ENCODE measurements at regions not wholly inside any gene's neighbourhood (a gene's known extent, or its start where the extent isn't known, plus 50 kb on each side); places are given as distances from the start of the nearest gene placed in this dataset.

- POLR2A ChIA-PET: no interaction called here
- DNase-seq (ENCODE audit: low read depth, low spot score): no peak
- SMC1A ChIA-PET (ENCODE audit: uncharacterized antibody, unreplicated experiment): interaction anchor here (0.5 to 1.1 kb wide), 4 partner anchors 9 to 619 kb away, joined by 3 to 4 read pairs (median 4); no protein-coding TSS in a partner anchor
- in situ Hi-C loops (cut with MboI): loop anchor here (25.0 kb wide), 1 partner anchor 614 kb away; no protein-coding TSS in a partner anchor
- no peak overlapping the region for H2AFZ ChIP-seq (ENCODE audit: control insufficient read depth, low read depth, low read length)
- no peaks in the 10 kb centered on the region for H3K79me2 ChIP-seq (ENCODE audit: control insufficient read depth, insufficient read depth, low read length)
- intact Hi-C loops (cut with micrococcal nuclease; ENCODE audit: unreplicated experiment): loop anchor here (10.0 kb wide), 1 partner anchor 127 kb away; no protein-coding TSS in a partner anchor
- H4K20me1 ChIP-seq (ENCODE audit: control insufficient read depth, insufficient read depth): no peaks in the 10 kb centered on the region
- RAD21 ChIA-PET (ENCODE audit: unreplicated experiment): no interaction called here
- 89% methylated on average over 5 of the region's 5 CpGs for WGBS (ENCODE audit: insufficient coverage, insufficient replicate concordance, low lambda C conversion rate, missing lambda C conversion rate)
- ATAC-seq: no peak
- H3K27ac ChIP-seq (ENCODE audit: control insufficient read depth, insufficient read depth): no peak overlapping the region
- no peaks in the 10 kb centered on the region for H3K9me3 ChIP-seq (replicated peaks; ENCODE audit: control insufficient read depth, insufficient read depth, low read length)
- H3K4me2 ChIP-seq (ENCODE audit: control insufficient read depth, insufficient read depth): no peak overlapping the region
- no peaks in the 10 kb centered on the region for H3K36me3 ChIP-seq (ENCODE audit: control insufficient read depth in 2 of 2, insufficient read depth in 2 of 2, low read length in 1 of 2)
- H3K27me3 ChIP-seq (replicated peaks in 1 of 2; ENCODE audit: control insufficient read depth in 2 of 2, insufficient read depth in 2 of 2, low read length in 1 of 2): no peaks in the 10 kb centered on the region; a peak in 2 of 4 replicates
- no TSS peak for BruUV-seq (replicated peaks)
- peaks cover 24% of the 10 kb centered on the region for H3K4me1 ChIP-seq (ENCODE audit: control insufficient read depth, insufficient read depth, low read length)
- CTCF ChIA-PET: interaction anchor here (0.6 to 2.1 kb wide), 5 partner anchors 8 to 519 kb away, joined by 3 to 7 read pairs (median 3); no protein-coding TSS in a partner anchor
- FAIRE-seq: no peak
- no peak overlapping the region for H3K4me3 ChIP-seq
- H3K9ac ChIP-seq (ENCODE audit: control insufficient read depth, insufficient read depth, low read length): no peak overlapping the region
- TF ChIP-seq ATF3 (IDR thresholded peaks at IDR 0.05; ENCODE audit: borderline replicate concordance, extremely low read depth, low read depth, low read length) (no peak), CHD2 (IDR thresholded peaks at IDR 0.05; ENCODE audit: borderline replicate concordance, low read depth, low read length) (no peak), SPI1 (IDR thresholded peaks at IDR 0.05; ENCODE audit: borderline replicate concordance, insufficient read depth, low read depth, low read length) (no peak), KDM1A (IDR thresholded peaks at IDR 0.05; ENCODE audit: borderline replicate concordance) (no peak), NR2F1 (conservative IDR thresholded peaks at IDR 0.05) (no peak), NR2C2 (IDR thresholded peaks at IDR 0.05; ENCODE audit: borderline replicate concordance, control insufficient read depth, insufficient read length, low read depth) (no peak)
Observed at GRCh38 chr5:138647794-138648410, 72.7 kb upstream of the HSPA9 start.

Data from GM12878 (cell line).